Stimulated activated naive CD4-positive, alpha-beta T cell treated with Interleukin-2 at 50 U/mL for 16 hours (primary cell): ENCODE measurements at regions not wholly inside any gene's neighbourhood (a gene's known extent, or its start where the extent isn't known, plus 50 kb on each side); places are given as distances from the start of the nearest gene placed in this dataset.

Source experiments
- DNase-seq: peaks from one replicate; lab custom pipeline; 2025; lab: John Stamatoyannopoulos, UW

- no peak for DNase-seq
Observed at GRCh38 chr5:128667152-128667551, 129.1 kb upstream of the FBN2 start.

GRCh38 chr5:128667751-128668150, 129.7 kb upstream of the FBN2 start:
- no peak for DNase-seq

GRCh38 chr5:128668921-128669320, 130.9 kb upstream of the FBN2 start:
- no peak for DNase-seq

GRCh38 chr5:128669803-128670202, 131.8 kb upstream of the FBN2 start:
- DNase-seq: no peak

- no peak for DNase-seq
Observed at GRCh38 chr5:128671943-128672342, 133.9 kb upstream of the FBN2 start.

GRCh38 chr5:128673000-128673399, 135.0 kb upstream of the FBN2 start:
- DNase-seq: no peak

GRCh38 chr5:128673411-128673957, 135.4 kb upstream of the FBN2 start:
- no peak for DNase-seq

- no peak for DNase-seq
Observed at GRCh38 chr5:128673970-128674369, 135.9 kb upstream of the FBN2 start.

- no peak for DNase-seq
Observed at GRCh38 chr5:128674837-128675446, 136.9 kb upstream of the FBN2 start.

GRCh38 chr5:128681096-128681495, 143.1 kb upstream of the FBN2 start:
- DNase-seq: no peak

- DNase-seq: no peak
Observed at GRCh38 chr5:128681764-128682592, 143.9 kb upstream of the FBN2 start.

GRCh38 chr5:128682669-128683068, 144.6 kb upstream of the FBN2 start:
- DNase-seq: no peak

- no peak for DNase-seq
Observed at GRCh38 chr5:128684961-128685360, 146.9 kb upstream of the FBN2 start.

GRCh38 chr5:128687930-128688329, 149.9 kb upstream of the FBN2 start:
- no peak for DNase-seq

- DNase-seq: no peak
Observed at GRCh38 chr5:128693764-128694163, 155.7 kb upstream of the FBN2 start.

- no peak for DNase-seq
Observed at GRCh38 chr5:128695791-128696530, 157.9 kb upstream of the FBN2 start.

- no peak for DNase-seq
Observed at GRCh38 chr5:128701301-128701700, 163.3 kb upstream of the FBN2 start.

- DNase-seq: no peak
Observed at GRCh38 chr5:128703322-128703721, 165.3 kb upstream of the FBN2 start.

- DNase-seq: no peak
Observed at GRCh38 chr5:128706269-128706668, 168.2 kb upstream of the FBN2 start.

GRCh38 chr5:128708841-128709240, 170.8 kb upstream of the FBN2 start:
- DNase-seq: no peak

GRCh38 chr5:128711216-128711615, 173.2 kb upstream of the FBN2 start:
- DNase-seq: no peak

- DNase-seq: no peak
Observed at GRCh38 chr5:128714551-128714950, 176.5 kb upstream of the FBN2 start.

- no peak for DNase-seq
Observed at GRCh38 chr5:128722551-128722950, 184.5 kb upstream of the FBN2 start.
